ENCODE measurements at regions not wholly inside any gene's neighbourhood (a gene's known extent, or its start where the extent isn't known, plus 50 kb on each side); places are given as distances from the start of the nearest gene placed in this dataset.

GRCh38 chr2:106004851-106005250 is 189.2 kb downstream of the UXS1 start:
- Histone ChIP-seq H3K9me3 (ENCODE audit: control extremely low read depth in 1 of 3, control insufficient read depth in 2 of 3, insufficient read depth in 1 of 3, low read length in 2 of 3) (peaks cover 9 to 33% (median 13%) of the 10 kb centered on the region in 3 donors), H3K9ac (ENCODE audit: low read length) (no peak overlapping the region), H2AFZ (ENCODE audit: insufficient read depth, low read depth, low read length, poor library complexity, severe bottlenecking) (no peak overlapping the region), H3K27me3 (replicated peaks in 1 of 4; ENCODE audit: control extremely low read depth in 1 of 4, control insufficient read depth in 3 of 4, insufficient read depth in 4 of 4, low read length in 3 of 4) (no peaks in the 10 kb centered on the region), H3K36me3 (replicated peaks in 1 of 2; ENCODE audit: control extremely low read depth in 1 of 2, control insufficient read depth in 1 of 2, extremely low read depth in 1 of 2, insufficient read depth in 2 of 2, low read length in 1 of 2) (no peaks in the 10 kb centered on the region), H3K4me3 (ENCODE audit: control extremely low read depth in 1 of 5, extremely low read depth in 1 of 5, insufficient read depth in 1 of 5, low read depth in 2 of 5, low read length in 4 of 5) (no peak overlapping the region), H3K4me1 (ENCODE audit: control insufficient read depth in 2 of 2, insufficient read depth in 2 of 2, low read length in 2 of 2) (no peaks in the 10 kb centered on the region), H3K27ac (ENCODE audit: low read length in 2 of 2) (no peak overlapping the region), H3K4me2 (replicated peaks; ENCODE audit: low read depth, low read length, poor library complexity, severe bottlenecking) (no peak overlapping the region), H4K20me1 (ENCODE audit: control insufficient read depth, insufficient read depth, low read length, poor library complexity, severe bottlenecking) (no peaks in the 10 kb centered on the region), H3K79me2 (ENCODE audit: control insufficient read depth, insufficient read depth, low read length) (no peaks in the 10 kb centered on the region)
- ChIA-PET CTCF (no interaction called here), POLR2A (no interaction called here)
- Mint-ChIP-seq H3K4me1 (no peaks in the 10 kb centered on the region), H3K9me3 (ENCODE audit: insufficient read depth) (peaks cover 35% of the 10 kb centered on the region), H3K27ac (no peak overlapping the region), H3K4me3 (no peak overlapping the region), H3K27me3 (peaks cover 3% of the 10 kb centered on the region)
- intact Hi-C loops (cut with micrococcal nuclease) = no loop called here
- DNase-seq (no peak), ATAC-seq (ENCODE audit: low read depth) (no peak)
- no peak for TF ChIP-seq EZH2 (IDR thresholded peaks at IDR 0.05; ENCODE audit: borderline replicate concordance, insufficient read depth, low read depth, low read length, poor library complexity, severe bottlenecking)
- TF ChIP-seq, protein P1, sequence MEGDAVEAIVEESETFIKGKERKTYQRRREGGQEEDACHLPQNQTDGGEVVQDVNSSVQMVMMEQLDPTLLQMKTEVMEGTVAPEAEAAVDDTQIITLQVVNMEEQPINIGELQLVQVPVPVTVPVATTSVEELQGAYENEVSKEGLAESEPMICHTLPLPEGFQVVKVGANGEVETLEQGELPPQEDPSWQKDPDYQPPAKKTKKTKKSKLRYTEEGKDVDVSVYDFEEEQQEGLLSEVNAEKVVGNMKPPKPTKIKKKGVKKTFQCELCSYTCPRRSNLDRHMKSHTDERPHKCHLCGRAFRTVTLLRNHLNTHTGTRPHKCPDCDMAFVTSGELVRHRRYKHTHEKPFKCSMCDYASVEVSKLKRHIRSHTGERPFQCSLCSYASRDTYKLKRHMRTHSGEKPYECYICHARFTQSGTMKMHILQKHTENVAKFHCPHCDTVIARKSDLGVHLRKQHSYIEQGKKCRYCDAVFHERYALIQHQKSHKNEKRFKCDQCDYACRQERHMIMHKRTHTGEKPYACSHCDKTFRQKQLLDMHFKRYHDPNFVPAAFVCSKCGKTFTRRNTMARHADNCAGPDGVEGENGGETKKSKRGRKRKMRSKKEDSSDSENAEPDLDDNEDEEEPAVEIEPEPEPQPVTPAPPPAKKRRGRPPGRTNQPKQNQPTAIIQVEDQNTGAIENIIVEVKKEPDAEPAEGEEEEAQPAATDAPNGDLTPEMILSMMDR (IDR thresholded peaks at IDR 0.05) = no peak
- no CpG with 5 or more reads among the region's 1 CpG for WGBS (ENCODE audit: insufficient coverage)

DNA sequence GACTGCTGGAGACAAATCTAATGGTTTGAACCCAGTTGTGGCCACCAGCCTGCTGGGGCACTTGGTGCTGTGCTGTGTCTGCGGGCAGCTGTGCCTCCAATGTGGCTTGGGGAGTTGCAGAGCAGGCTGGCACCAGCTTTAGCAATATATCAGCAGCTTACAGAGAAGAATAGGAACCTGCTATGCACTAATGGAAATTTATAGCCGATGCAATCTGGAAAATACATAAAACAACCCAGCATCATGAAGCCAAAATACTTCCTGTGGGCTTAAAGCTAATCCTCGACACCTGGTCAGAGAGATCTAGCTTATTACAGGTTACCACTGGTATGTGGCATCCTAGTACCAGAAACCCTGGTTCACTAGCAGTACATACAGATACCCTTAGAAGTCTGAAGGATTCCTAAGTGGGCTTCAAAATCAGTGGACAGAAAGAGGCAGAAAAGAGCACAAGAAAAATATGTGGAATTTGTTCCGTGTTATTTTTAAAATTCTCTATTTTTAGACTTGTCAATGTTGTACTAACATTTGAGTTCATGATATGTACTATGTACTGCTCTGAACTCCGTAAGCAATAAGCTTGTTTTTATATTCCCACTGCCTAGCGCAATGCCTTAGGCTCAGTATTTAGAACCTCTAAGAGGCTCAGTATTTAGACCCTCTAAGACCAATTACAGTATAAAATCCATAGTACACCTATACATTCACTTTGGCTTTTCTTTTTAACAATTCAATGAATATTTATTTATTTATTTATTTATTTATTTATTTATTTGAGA is 194.7 kb downstream of the UXS1 start:
- no peaks in the 10 kb centered on the region for H3K79me2 ChIP-seq (ENCODE audit: control insufficient read depth, insufficient read depth, low read length)
- no peak overlapping the region for H3K27ac ChIP-seq (ENCODE audit: low read length in 2 of 2)
- H3K4me3 Mint-ChIP-seq = no peak overlapping the region
- peaks cover 2 to 24% (median 21%) of the 10 kb centered on the region in 3 donors for H3K9me3 ChIP-seq (ENCODE audit: control extremely low read depth in 1 of 3, control insufficient read depth in 2 of 3, insufficient read depth in 1 of 3, low read length in 2 of 3)
- ChIA-PET CTCF (interaction anchor here (0.6 to 1.6 kb wide), 2 partner anchors 11 to 761 kb away, joined by 3 to 4 read pairs; no protein-coding TSS in a partner anchor), POLR2A (no interaction called here)
- H3K27ac Mint-ChIP-seq = no peak overlapping the region
- H4K20me1 ChIP-seq (ENCODE audit: control insufficient read depth, insufficient read depth, low read length, poor library complexity, severe bottlenecking) = no peaks in the 10 kb centered on the region
- 76% methylated on average over 2 of the region's 6 CpGs for WGBS (ENCODE audit: insufficient coverage)
- intact Hi-C loops (cut with micrococcal nuclease) = no loop called here
- TF ChIP-seq, protein P1 (IDR thresholded peaks at IDR 0.05) = no peak
- TF ChIP-seq EZH2 (IDR thresholded peaks at IDR 0.05; ENCODE audit: borderline replicate concordance, insufficient read depth, low read depth, low read length, poor library complexity, severe bottlenecking) = no peak
- H3K9me3 Mint-ChIP-seq (ENCODE audit: insufficient read depth) = peaks cover 12% of the 10 kb centered on the region
- H3K4me3 ChIP-seq (ENCODE audit: control extremely low read depth in 1 of 5, extremely low read depth in 1 of 5, insufficient read depth in 1 of 5, low read depth in 2 of 5, low read length in 4 of 5) = no peak overlapping the region
- no peaks in the 10 kb centered on the region for H3K4me1 ChIP-seq (ENCODE audit: control insufficient read depth in 2 of 2, insufficient read depth in 2 of 2, low read length in 2 of 2)
- ATAC-seq (ENCODE audit: low read depth) = no peak
- no peaks in the 10 kb centered on the region for H3K4me1 Mint-ChIP-seq
- DNase-seq = no peak
- no peaks in the 10 kb centered on the region for H3K36me3 ChIP-seq (replicated peaks in 1 of 2; ENCODE audit: control extremely low read depth in 1 of 2, control insufficient read depth in 1 of 2, extremely low read depth in 1 of 2, insufficient read depth in 2 of 2, low read length in 1 of 2)
- peaks cover 7% of the 10 kb centered on the region for H3K27me3 Mint-ChIP-seq
- peaks cover 0 to 4% (median 1%) of the 10 kb centered on the region in 4 experiments for H3K27me3 ChIP-seq (replicated peaks in 1 of 4; ENCODE audit: control extremely low read depth in 1 of 4, control insufficient read depth in 3 of 4, insufficient read depth in 4 of 4, low read length in 3 of 4)
- H3K9ac ChIP-seq (ENCODE audit: low read length) = no peak overlapping the region
- H3K4me2 ChIP-seq (replicated peaks; ENCODE audit: low read depth, low read length, poor library complexity, severe bottlenecking) = no peak overlapping the region
- H2AFZ ChIP-seq (ENCODE audit: insufficient read depth, low read depth, low read length, poor library complexity, severe bottlenecking) = no peak overlapping the region
